HG03175 (cell line): ENCODE measurements at regions not wholly inside any gene's neighbourhood (a gene's known extent, or its start where the extent isn't known, plus 50 kb on each side); places are given as distances from the start of the nearest gene placed in this dataset.

ENCODE experiments used
- ATAC-seq: cut with Tn5 transposase; IDR thresholded peaks from one replicate; pipeline ENCODE4 v1.9.1; 2021; ENCODE audit warnings: mild to moderate bottlenecking, moderate library complexity; ENCODE audit not compliant: unreplicated experiment

- ATAC-seq, result no peak
These were observed 141.2 kb upstream of the NTM start for GRCh38 chr11:131229221-131229620.

GRCh38 chr11:131231317-131231940, 139.0 kb upstream of the NTM start:
- no peak for ATAC-seq

- ATAC-seq, result no peak
These were observed 138.2 kb upstream of the NTM start for GRCh38 chr11:131232261-131232660.

DNA sequence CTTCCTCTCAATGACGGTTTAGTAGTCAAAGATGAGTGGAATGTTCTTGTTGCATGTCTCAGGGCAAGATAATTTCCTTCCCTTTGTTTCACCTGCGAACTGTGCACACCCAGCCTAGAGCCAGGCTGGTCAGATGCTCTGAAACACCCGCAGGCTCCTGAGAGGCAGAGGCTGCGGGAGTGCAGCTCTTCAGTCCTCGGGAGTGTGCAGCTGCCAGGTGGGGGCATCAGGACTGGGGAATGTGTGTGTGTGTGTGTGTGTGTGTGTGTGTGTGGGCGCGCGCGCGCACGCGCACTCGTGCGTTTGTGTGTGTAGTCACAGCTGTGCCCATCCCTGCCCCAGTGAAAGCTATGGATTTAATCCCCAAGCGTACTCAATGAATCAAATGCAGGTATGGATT, 136.2 kb upstream of the NTM start:
- ATAC-seq, result no peak

DNA sequence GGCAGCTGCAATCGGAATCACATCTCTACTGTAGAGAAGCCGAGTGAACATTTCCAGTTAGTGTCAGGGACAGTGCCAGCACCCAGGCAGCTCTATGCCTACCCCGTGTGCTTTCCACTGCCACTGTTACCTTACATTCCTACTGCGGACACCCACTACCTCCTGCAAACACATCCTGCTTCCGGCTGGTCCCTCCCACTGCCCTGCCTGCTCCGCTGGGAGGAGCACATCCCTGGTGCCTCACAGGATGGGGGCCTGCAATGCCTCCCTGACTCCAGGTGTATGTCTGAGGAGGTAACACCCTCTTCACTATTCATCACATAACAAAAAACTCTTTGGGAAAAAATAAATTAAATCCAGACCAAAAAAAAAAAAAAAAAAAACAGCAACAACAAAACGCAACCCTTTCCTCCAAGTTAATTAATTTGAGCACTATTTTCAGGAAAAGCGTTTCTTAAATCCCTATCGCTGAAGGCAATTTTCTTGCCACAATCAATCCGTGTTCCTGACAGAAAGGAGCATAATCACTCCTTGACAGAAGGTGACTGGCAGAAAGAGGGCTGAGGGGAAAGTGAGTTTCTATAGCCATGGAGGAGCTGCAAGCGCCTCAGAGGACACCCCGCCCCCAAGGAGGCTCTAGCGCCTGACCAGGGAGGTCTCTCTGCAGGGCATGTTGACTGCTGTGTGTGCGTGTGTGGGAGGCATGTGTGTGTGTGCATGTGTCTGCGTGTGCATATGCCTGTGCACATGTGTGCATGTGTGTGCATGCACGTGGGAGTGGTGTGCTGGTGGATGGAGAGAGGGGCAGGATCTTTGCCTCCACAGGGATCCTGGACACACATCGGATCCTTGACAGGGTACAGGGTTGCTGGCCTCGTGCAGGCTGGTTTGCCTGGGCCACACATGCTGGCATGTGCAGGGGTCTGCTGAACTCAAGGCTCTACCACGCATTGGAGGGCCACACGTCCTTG, 134.8 kb upstream of the NTM start:
- ATAC-seq, result no peak

DNA sequence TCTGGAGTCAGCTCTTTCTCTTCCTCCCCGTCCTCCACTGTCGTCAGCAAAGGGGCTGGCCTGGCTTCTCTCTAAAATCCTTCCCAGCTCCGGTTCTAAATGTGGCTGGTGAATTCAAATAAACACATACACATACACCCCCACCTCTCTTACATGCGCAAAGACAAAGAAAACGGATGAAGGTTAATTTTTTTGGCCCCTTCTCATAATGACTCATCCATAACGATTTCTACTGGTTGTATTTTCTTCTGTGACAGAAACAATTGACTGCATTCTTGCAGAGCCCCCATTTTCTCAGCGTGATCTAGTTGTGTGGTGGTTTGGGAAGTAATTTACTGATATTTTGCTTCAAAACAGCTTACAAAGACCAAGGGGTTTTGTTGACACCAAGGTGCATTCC, 130.0 kb upstream of the NTM start:
- no peak for ATAC-seq

DNA sequence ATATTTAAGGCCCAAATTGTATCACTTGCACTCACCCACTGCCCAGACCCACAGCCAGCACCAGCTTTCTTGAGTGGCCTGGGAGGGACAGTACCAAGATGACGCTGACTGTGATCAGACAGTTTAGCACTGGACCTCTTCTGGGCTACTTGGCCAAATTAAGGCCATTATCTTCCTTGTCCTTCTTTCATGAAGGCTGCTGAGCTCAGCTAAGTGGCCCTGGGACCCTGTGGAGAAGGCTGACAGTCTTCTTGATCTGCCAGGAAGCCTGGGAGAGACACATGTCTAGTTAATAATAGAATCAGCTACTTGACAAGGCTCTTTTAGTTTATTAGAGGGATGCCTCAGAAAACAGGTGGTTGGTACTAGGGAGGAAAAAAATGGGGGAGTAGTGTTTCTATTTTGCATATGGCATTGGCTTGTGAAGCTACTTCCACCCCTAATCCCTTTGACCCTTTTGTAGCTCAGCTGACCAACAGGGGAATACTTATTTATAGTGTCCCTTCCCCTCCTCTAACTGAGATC, 127.9 kb upstream of the NTM start:
- ATAC-seq, result no peak

DNA sequence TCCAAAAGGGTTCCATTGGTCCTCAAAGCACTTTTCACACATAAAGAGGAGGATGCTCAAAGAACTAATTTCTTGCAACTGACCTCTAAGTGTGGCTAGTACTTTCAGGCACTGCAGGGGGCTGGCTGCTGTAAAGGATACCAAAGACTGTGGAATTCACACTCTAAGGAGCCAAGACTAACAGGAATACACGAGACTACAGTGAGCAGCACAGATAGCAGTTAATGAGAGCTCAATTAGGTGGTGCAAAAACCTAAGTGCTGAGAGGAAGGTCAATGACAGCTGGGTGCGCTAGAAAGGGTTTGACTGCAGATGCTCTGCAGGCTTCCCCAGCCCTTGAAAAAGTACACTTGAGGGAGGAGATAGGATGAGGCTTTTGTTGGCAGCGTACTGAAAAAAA, 124.3 kb upstream of the NTM start:
- no peak for ATAC-seq

GRCh38 chr11:131246663-131247062, 123.8 kb upstream of the NTM start:
- ATAC-seq, result no peak

GRCh38 chr11:131248588-131248987, 121.8 kb upstream of the NTM start:
- ATAC-seq, result no peak

DNA sequence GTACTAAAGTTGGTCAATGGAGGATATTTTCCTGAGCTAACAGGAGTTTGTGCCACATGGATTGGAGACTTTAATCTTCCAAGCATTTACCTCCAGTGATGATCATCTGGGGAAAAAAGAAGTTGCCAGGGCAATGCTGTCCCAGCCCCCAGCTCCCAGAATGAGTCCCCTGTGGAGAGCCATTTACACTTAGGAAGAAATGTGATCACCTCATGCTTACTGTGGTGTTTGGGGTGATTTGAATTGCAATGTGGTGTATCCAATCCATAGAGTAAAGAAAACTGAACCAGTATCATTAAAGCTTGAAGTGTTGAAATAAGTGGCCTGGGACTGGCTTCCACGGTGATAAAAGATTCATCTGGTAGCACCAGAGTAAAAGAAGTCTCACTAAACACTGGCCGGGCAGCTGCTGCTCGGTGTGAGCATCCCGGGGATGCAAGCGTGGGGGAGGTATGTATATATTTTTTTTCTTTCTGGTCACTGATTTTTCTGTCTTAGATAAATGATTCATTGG, 117.2 kb upstream of the NTM start:
- no peak for ATAC-seq

GRCh38 chr11:131253656-131254151, 116.7 kb upstream of the NTM start:
- no peak for ATAC-seq

- no peak for ATAC-seq
These were observed 116.2 kb upstream of the NTM start for GRCh38 chr11:131254254-131254653.

DNA sequence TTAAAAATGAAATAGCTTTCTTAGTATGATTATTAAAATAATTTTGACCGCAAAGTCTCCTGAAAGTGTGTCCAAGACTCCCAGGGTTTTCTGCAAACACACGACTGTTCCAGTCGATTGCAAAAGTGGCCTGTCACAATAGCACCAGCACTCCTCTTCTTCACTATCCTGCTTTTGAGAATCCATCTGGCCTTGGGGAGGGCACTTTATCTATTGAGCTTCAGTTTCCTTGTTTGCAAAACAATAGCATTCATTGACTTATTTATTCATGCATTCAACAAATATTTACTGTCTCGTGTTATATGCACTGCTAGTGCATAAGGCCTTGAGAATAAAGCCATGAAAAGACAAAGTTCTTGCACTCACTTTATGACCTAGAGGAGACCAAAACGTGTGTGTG, 96.2 kb upstream of the NTM start:
- ATAC-seq, result no peak

DNA sequence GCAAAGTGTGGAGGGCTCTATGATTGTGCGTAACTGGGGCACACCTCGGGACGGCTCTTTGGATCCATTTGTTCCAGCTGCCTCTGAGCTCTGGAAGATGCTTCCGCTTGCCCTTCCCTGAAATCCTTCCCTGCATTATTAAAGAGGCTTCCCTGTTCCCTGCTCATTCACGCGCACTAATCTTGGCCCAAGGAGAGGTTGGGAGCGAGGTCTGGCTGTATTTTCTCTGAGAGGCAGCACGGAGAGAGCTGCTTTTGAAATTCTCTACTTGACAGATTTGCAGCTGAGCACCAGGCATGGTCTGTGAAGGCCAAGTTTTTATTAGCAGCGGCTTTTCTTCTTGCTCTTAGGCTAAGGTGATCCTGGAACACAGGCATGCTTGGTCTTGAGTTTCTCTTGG, 94.8 kb upstream of the NTM start:
- no peak for ATAC-seq

DNA sequence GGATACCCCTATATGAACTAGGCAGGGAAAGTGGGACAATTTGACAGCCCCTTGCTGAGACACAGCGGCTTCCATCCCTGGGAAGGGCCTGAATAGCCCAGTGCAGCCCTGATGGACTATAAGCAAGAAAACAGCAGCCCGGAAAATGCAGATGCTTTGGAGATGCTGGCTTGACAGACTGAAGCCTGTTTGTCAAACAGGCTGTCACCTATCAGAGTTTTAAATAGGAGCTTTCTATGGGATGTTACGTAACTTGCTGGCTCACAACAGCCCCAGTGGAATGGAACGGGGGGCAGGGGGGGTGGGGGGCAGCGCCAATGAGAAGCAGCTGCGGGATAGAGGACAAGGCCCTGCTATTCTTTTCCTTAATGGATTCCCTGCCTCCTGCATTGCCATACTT, 91.9 kb upstream of the NTM start:
- ATAC-seq, result no peak

GRCh38 chr11:131279654-131280384, 90.6 kb upstream of the NTM start:
- no peak for ATAC-seq

DNA sequence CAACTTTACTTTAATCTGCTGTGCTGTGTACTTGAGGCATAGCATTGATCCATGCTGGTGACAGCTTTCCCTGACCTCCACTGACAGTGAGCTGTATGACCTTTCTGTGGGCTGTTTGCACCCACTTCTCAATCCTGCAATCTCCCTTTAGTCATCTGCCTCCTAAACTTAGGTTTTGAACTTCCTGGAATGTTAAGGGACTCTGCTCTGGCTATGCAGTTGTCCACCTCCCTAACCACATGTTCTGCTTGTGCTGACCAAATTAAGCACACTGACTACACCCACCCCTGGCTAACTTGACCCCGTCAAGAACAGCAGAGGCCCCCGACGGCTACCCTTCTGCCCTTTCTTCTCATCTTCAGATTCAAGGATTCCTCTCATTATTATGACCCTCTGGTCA, 89.1 kb upstream of the NTM start:
- ATAC-seq, result no peak

DNA sequence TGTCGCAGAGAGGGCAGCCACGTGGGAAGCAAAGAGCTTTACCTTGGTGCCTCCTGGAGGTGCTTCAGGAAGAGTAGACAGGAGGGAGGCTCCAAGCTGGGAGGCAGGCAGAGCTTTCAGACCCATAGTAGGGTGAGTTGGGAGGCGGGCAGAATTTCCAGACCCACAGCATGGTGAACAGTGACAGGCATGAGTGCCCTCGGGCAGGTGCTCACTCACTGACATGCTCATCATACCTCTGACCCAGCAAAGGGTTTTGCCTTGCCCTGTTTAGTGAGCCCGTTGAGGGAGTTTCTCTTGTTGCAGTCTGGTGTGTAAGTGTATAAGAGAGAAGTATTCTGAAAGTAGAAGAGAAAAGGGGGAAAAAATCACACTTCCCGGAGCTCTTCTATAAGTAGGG, 86.4 kb upstream of the NTM start:
- ATAC-seq, result no peak

DNA sequence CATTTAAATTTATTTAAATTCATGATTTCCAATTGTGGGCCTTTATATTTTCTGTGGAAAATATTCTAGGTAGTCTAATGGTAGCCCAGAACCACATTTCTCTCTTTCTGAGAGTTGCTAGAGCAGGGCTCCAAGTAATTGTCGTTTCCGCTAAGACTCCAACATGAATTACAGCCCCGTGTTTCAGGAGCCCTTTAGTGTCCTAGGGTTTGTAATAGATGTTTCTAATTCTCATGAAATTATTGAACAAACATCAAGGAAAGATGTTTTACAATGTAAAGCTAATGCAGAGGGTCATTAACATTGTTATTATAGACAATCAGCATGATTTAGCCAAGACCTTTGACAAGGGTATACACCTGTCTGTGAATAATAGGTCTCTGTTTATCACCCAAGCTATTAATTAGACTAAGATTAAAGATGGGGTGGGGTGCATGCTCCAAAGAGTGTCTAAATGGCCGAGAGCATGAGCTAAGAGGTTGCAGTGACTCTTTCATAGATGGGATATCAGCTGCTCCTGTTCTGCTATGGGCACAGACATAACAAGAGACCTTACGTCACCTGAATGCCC, 81.8 kb upstream of the NTM start:
- no peak for ATAC-seq

DNA sequence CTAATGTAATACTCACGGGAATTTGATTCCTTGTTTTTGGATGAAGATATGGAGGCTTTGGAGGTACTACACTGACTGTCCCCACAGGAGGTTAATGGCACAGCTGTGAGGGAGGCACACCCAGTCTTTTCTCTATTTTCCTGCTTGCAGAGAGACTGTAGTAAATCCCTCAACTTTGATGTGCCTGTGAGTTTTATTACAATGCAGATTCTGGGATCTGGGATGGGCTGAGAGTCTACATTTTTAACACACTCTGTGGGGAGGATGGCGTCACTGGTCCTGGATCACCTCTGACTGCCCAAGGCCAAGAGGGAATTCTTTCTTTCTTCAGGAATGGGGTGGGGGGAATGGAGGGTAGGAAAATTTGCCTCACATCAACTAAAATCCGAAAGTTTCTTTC, 80.2 kb upstream of the NTM start:
- ATAC-seq, result no peak
